ENCODE measurements at regions not wholly inside any gene's neighbourhood (a gene's known extent, or its start where the extent isn't known, plus 50 kb on each side); places are given as distances from the start of the nearest gene placed in this dataset.

DNA sequence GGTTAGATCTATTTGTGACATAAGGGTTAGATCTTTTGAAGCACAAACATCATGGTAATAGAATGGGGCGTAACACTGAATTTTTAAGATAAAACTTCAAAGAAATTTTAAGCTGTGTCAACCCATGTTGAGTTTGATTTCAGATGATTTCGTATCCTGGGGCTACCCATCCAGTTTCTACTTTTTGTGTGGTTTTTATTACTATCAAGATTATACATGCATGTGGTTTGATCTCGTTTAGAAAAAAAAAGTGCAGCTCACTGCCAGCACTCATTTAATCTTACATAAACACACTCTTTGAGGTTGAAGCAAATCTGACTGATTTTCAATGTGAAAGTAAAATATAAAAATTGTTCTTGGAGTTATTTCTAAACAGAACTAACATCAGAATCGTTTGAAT, 140.8 kb upstream of the GRB10 start:
- TF ChIP-seq POLR2A (IDR thresholded peaks at IDR 0.05) (no peak), CTCF (IDR thresholded peaks at IDR 0.05) (no peak)

Data from vagina (tissue), 2 donors.